ENCODE measurements at regions not wholly inside any gene's neighbourhood (a gene's known extent, or its start where the extent isn't known, plus 50 kb on each side); places are given as distances from the start of the nearest gene placed in this dataset.
"Not testable (repeated sequence)": the region's sequence is repeated elsewhere in the genome, so short reads cannot be mapped to it uniquely, and the experiment has no call there.

DNA sequence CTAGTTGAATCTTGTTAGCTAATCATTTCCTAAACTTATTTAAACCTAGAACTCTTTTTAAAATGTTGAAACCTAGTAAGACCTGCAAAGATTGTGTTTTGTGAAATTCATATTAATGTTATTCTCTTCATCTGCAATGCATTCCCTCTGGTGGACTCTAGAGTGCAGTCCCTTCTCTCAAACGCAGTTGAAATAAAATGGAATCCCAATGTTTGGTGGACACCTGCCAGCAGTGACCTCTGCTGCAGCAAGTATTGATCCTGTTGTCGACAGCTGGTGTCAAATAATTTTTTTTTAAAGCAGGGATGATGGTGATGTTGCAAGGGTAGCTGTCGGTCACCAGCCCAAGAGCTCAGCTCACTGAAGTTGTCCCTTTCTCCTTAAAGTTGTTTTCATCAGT lies 492.0 kb downstream of the ZIC3 start:
- H3K4me3 ChIP-seq, result no peak overlapping the region
- no peaks in the 10 kb centered on the region for H3K9me3 ChIP-seq
- H3K4me1 ChIP-seq, result no peaks in the 10 kb centered on the region
- no peaks in the 10 kb centered on the region for H3K36me3 ChIP-seq
- 36 to 56% methylated on average over 2 to 3 of the region's 3 CpGs for WGBS, 2 donors
- DNase-seq, result no peak
- no peak overlapping the region for H3K27ac ChIP-seq
- no peaks in the 10 kb centered on the region for H3K27me3 ChIP-seq
- intact Hi-C loops (cut with DNase I), result no loop called here
- TF ChIP-seq POLR2A (IDR thresholded peaks at IDR 0.05), result no peak

DNA sequence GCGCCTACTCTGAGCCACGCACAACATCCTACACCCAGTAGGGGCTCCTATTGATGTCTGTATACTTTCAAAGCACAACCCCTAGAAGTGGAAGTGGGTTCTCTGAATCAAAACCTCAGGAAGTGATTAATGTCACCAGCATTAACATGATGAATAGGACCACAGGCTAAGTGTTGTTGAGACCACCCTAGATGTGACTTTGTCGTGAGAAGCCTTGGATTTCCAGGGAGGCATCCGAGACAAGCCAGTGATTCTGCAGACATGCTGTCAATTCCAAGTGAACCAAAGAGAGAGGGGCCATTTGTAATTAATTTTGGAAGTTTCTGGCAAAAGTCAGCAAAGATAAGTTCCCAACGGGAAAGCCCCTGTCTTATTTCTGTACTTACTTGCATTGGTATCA lies 493.0 kb downstream of the ZIC3 start:
- H3K27ac ChIP-seq, result no peak overlapping the region
- no peak overlapping the region for H3K4me3 ChIP-seq
- no peaks in the 10 kb centered on the region for H3K4me1 ChIP-seq
- no peaks in the 10 kb centered on the region for H3K36me3 ChIP-seq
- no peaks in the 10 kb centered on the region for H3K27me3 ChIP-seq
- 14 to 52% methylated on average over 3 to 5 of the region's 5 CpGs for WGBS, 2 donors
- no peak for TF ChIP-seq POLR2A (IDR thresholded peaks at IDR 0.05)
- TF ChIP-seq, protein P1, sequence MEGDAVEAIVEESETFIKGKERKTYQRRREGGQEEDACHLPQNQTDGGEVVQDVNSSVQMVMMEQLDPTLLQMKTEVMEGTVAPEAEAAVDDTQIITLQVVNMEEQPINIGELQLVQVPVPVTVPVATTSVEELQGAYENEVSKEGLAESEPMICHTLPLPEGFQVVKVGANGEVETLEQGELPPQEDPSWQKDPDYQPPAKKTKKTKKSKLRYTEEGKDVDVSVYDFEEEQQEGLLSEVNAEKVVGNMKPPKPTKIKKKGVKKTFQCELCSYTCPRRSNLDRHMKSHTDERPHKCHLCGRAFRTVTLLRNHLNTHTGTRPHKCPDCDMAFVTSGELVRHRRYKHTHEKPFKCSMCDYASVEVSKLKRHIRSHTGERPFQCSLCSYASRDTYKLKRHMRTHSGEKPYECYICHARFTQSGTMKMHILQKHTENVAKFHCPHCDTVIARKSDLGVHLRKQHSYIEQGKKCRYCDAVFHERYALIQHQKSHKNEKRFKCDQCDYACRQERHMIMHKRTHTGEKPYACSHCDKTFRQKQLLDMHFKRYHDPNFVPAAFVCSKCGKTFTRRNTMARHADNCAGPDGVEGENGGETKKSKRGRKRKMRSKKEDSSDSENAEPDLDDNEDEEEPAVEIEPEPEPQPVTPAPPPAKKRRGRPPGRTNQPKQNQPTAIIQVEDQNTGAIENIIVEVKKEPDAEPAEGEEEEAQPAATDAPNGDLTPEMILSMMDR (IDR thresholded peaks at IDR 0.05), result no peak
- intact Hi-C loops (cut with DNase I), result no loop called here
- H3K9me3 ChIP-seq, result no peaks in the 10 kb centered on the region
- DNase-seq, result no peak

DNA sequence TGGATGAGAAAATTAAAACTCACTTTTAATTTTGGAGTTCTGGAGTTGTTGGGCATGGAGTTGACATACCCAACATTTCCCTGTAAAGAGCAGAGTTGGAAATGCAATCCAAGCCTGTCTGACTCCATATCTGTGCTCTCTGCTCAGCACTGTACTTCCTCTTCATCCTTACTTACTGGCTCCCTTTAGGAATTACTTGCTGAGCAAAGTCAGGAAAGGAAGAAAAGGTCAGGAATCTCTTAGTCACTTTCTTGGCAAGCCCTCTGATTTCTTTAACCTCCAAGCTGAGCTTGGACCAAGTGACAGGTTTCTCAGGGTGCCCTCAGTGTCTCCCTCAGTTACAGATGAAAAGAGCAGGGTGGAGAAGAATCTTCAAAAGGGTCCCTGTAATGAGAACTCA lies 501.5 kb downstream of the ZIC3 start:
- intact Hi-C loops (cut with DNase I), result no loop called here
- no peak overlapping the region for H3K27ac ChIP-seq
- DNase-seq, result no peak

DNA sequence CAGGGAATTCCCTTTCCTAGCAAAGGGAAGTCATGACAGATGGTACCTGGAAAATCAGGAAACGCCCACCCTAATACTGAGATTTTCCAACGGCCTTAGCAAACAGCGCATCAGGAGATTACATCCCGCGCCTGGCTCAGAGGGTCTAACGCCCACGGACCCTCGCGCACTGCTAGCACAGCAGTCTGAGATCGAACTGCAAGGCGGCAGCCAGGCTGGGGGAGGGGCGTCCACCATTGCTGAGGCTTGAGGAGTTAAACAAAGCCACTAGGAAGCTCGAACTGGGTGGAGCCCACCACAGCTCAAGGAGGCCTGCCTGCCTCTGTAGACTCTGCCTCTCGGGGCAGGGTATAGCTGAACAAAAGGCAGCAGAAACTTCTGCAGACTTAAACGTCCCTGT lies 507.7 kb downstream of the ZIC3 start:
- no peaks in the 10 kb centered on the region for H3K36me3 ChIP-seq
- no peak overlapping the region for H3K4me3 ChIP-seq
- DNase-seq, result no peak
- H3K27ac ChIP-seq, result no peak overlapping the region
- no peaks in the 10 kb centered on the region for H3K4me1 ChIP-seq
- H3K9me3 ChIP-seq, result no peaks in the 10 kb centered on the region
- intact Hi-C loops (cut with DNase I), result no loop called here
- H3K27me3 ChIP-seq, result no peaks in the 10 kb centered on the region
- 65 to 92% methylated on average over 12 to 13 of the region's 15 CpGs for WGBS, 2 donors
- no peak for TF ChIP-seq POLR2A (IDR thresholded peaks at IDR 0.05)
- TF ChIP-seq, protein P1 (IDR thresholded peaks at IDR 0.05), result no peak

More for the DNA sequence above, 501.5 kb downstream of the ZIC3 start:
- H3K9me3 ChIP-seq, result no peaks in the 10 kb centered on the region
- no peak overlapping the region for H3K4me3 ChIP-seq
- TF ChIP-seq, protein P1 (IDR thresholded peaks at IDR 0.05), result no peak
- no peak for TF ChIP-seq POLR2A (IDR thresholded peaks at IDR 0.05)
- no peaks in the 10 kb centered on the region for H3K4me1 ChIP-seq
- H3K36me3 ChIP-seq, result no peaks in the 10 kb centered on the region
- no peaks in the 10 kb centered on the region for H3K27me3 ChIP-seq

DNA sequence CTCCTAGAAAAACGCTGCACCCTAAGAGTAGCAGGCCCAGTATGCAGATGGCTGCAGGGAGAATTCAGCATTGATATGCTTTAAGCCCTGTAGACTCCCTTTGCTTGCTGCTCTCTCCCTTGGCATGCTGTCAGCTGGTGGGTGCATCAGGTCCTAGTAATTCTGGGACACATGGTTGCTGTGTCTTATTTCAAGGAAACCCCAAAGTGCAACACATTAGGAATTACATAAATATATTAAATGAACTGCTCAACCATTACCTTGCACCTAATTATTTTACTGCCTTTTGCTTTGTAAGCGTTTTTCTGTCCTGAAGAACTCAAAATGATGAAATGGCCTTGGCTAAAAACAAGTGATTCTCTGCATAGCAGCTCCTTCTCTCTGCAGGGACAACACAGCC lies 516.3 kb downstream of the ZIC3 start:
- Histone ChIP-seq H3K4me3 (no peak overlapping the region), H3K9me3 (peaks cover 0 to 4% (median 0%) of the 10 kb centered on the region in 3 donors), H3K4me1 (no peaks in the 10 kb centered on the region), H3K27me3 (no peaks in the 10 kb centered on the region), H3K27ac (no peak overlapping the region), H3K36me3 (no peaks in the 10 kb centered on the region)
- 13 to 19% methylated on average over 2 of the region's 2 CpGs for WGBS, 2 donors
- intact Hi-C loops (cut with DNase I), result no loop called here
- TF ChIP-seq, protein P1 (IDR thresholded peaks at IDR 0.05), result no peak
- no peak for TF ChIP-seq POLR2A (IDR thresholded peaks at IDR 0.05)
- no peak for DNase-seq

DNA sequence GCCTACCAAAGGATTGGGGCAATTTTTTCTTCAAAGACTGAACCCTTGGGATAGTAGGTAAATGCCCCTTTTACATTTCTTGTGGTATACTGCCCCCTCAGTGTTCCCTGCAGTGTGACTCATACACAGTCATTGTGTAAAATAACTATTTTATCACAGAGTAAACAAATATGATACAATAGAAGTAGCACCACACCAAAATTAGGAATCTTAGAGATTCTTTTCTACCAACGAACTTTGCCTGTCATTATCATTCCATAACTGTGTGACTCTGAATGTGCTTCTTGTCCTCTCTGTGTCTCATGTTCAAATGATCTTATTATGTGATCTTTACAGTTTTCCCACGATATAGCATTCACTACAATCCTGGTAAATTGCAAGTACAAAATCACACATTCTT lies 517.0 kb downstream of the ZIC3 start:
- no peaks in the 10 kb centered on the region for H3K36me3 ChIP-seq
- intact Hi-C loops (cut with DNase I), result no loop called here
- 16 to 17% methylated on average over 2 of the region's 2 CpGs for WGBS, 2 donors
- no peaks in the 10 kb centered on the region for H3K27me3 ChIP-seq
- no peak for TF ChIP-seq POLR2A (IDR thresholded peaks at IDR 0.05)
- TF ChIP-seq, protein P1 (IDR thresholded peaks at IDR 0.05), result no peak
- no peak overlapping the region for H3K4me3 ChIP-seq
- H3K4me1 ChIP-seq, result no peaks in the 10 kb centered on the region
- H3K27ac ChIP-seq, result no peak overlapping the region
- DNase-seq, result no peak
- H3K9me3 ChIP-seq, result peaks cover 0 to 4% (median 0%) of the 10 kb centered on the region in 3 donors

DNA sequence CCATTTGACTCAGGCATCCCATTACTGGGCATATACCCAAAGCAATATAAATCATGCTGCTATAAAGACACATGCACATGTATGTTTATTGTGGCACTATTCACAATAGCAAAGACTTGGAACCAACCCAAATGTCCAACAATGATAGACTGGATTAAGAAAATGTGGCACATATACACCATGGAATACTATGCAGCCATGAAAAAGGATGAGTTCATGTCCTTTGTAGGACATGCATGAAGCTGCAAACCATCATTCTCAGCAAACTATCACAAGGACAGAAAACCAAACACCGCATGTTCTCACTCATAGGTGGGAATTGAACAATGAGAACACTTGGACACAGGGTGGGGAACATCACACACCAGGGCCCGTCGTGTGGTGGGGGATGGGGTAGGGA lies 545.0 kb downstream of the ZIC3 start:
- H3K36me3 ChIP-seq; H3K4me1 ChIP-seq; DNase-seq; intact Hi-C loops (cut with DNase I); H3K4me3 ChIP-seq; H3K27ac ChIP-seq; H3K9me3 ChIP-seq; H3K27me3 ChIP-seq: not testable (repeated sequence)
- WGBS, 2 donors, result 93 to 95% methylated on average over 3 of the region's 3 CpGs
